ENCODE measurements at regions not wholly inside any gene's neighbourhood (a gene's known extent, or its start where the extent isn't known, plus 50 kb on each side); places are given as distances from the start of the nearest gene placed in this dataset.

- no peak overlapping the region for H3K4me3 Mint-ChIP-seq (ENCODE audit: unreplicated experiment)
- no peak for TF ChIP-seq CTCF (IDR thresholded peaks at IDR 0.05)
- H3K4me1 Mint-ChIP-seq (ENCODE audit: low read depth), result peaks cover 4% of the 10 kb centered on the region
- no peak overlapping the region for H3K27ac Mint-ChIP-seq (ENCODE audit: unreplicated experiment)
- peaks cover 18% of the 10 kb centered on the region for H3K9me3 Mint-ChIP-seq (ENCODE audit: low read depth)
- peaks cover 10% of the 10 kb centered on the region for H3K36me3 Mint-ChIP-seq (ENCODE audit: low read depth)
- no peak for DNase-seq (ENCODE audit: low spot score)
- H3K27me3 Mint-ChIP-seq (ENCODE audit: low read depth), result peaks cover 16% of the 10 kb centered on the region
These were observed 107.7 kb downstream of the INHBB start for GRCh38 chr2:120453635-120453998.

GRCh38 chr2:120454654-120455385, 108.9 kb downstream of the INHBB start:
- Mint-ChIP-seq H3K27me3 (ENCODE audit: low read depth) (peaks cover 13% of the 10 kb centered on the region), H3K4me1 (ENCODE audit: low read depth) (peaks cover 4% of the 10 kb centered on the region), H3K27ac (ENCODE audit: unreplicated experiment) (no peak overlapping the region), H3K36me3 (ENCODE audit: low read depth) (peaks cover 13% of the 10 kb centered on the region), H3K9me3 (ENCODE audit: low read depth) (peaks cover 30% of the 10 kb centered on the region), H3K4me3 (ENCODE audit: unreplicated experiment) (no peak overlapping the region)
- DNase-seq (ENCODE audit: low spot score), result no peak
- TF ChIP-seq CTCF (IDR thresholded peaks at IDR 0.05), result no peak

GRCh38 chr2:120455390-120455789, 109.5 kb downstream of the INHBB start:
- H3K27me3 Mint-ChIP-seq (ENCODE audit: low read depth), result peaks cover 12% of the 10 kb centered on the region
- TF ChIP-seq CTCF (IDR thresholded peaks at IDR 0.05), result no peak
- H3K36me3 Mint-ChIP-seq (ENCODE audit: low read depth), result peaks cover 13% of the 10 kb centered on the region
- no peak overlapping the region for H3K27ac Mint-ChIP-seq (ENCODE audit: unreplicated experiment)
- DNase-seq (ENCODE audit: low spot score), result no peak
- H3K4me1 Mint-ChIP-seq (ENCODE audit: low read depth), result peaks cover 4% of the 10 kb centered on the region
- H3K9me3 Mint-ChIP-seq (ENCODE audit: low read depth), result peaks cover 30% of the 10 kb centered on the region
- H3K4me3 Mint-ChIP-seq (ENCODE audit: unreplicated experiment), result no peak overlapping the region

GRCh38 chr2:120456867-120457266, 110.9 kb downstream of the INHBB start:
- Mint-ChIP-seq H3K27me3 (ENCODE audit: low read depth) (peaks cover 11% of the 10 kb centered on the region), H3K4me1 (ENCODE audit: low read depth) (peaks cover 4% of the 10 kb centered on the region), H3K36me3 (ENCODE audit: low read depth) (peaks cover 17% of the 10 kb centered on the region), H3K9me3 (ENCODE audit: low read depth) (peaks cover 30% of the 10 kb centered on the region), H3K4me3 (ENCODE audit: unreplicated experiment) (no peak overlapping the region), H3K27ac (ENCODE audit: unreplicated experiment) (no peak overlapping the region)
- no peak for DNase-seq (ENCODE audit: low spot score)
- no peak for TF ChIP-seq CTCF (IDR thresholded peaks at IDR 0.05)

GRCh38 chr2:120460511-120460910, 114.6 kb downstream of the INHBB start:
- Mint-ChIP-seq H3K4me3 (ENCODE audit: unreplicated experiment) (no peak overlapping the region), H3K9me3 (ENCODE audit: low read depth) (peaks cover 30% of the 10 kb centered on the region), H3K27me3 (ENCODE audit: low read depth) (peaks cover 6% of the 10 kb centered on the region), H3K27ac (ENCODE audit: unreplicated experiment) (no peak overlapping the region), H3K36me3 (ENCODE audit: low read depth) (peaks cover 17% of the 10 kb centered on the region), H3K4me1 (ENCODE audit: low read depth) (no peaks in the 10 kb centered on the region)
- TF ChIP-seq CTCF (IDR thresholded peaks at IDR 0.05), result no peak
- peak; percentile 37 for DNase-seq (ENCODE audit: low spot score)
